Cerebellar nuclear complex (tissue), 1 donor: ENCODE measurements at regions not wholly inside any gene's neighbourhood (a gene's known extent, or its start where the extent isn't known, plus 50 kb on each side); places are given as distances from the start of the nearest gene placed in this dataset.

Source experiments
- DNase-seq, 2 experiments: peaks; one replicate each; lab custom pipeline; 2025; lab: John Stamatoyannopoulos, UW

DNA sequence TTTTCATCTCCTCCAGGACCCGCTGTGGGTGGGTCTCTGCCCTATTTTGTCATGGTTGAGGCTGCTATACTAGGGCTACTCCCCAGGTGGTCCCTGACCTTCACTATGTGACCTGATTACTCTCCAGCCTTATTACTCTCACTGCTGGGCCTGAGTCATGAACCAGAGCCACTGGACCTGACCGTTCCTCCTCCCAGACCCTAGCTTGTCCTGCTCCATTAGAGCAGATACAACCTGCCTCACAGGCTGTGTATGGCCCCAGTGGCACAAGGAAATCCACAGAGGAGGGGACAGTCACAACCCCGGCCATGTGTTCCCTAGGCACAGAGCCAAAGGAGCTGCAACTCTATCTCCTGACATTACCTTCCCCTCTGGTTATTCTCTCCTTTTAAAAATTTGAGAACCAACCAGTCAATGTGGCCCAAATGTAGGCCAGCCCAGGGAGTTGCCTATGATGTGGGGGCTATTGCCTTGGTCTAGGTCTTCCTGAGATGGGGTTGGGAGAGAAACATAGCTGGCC, 96.0 kb upstream of the FSTL4 start:
- no peak for DNase-seq

DNA sequence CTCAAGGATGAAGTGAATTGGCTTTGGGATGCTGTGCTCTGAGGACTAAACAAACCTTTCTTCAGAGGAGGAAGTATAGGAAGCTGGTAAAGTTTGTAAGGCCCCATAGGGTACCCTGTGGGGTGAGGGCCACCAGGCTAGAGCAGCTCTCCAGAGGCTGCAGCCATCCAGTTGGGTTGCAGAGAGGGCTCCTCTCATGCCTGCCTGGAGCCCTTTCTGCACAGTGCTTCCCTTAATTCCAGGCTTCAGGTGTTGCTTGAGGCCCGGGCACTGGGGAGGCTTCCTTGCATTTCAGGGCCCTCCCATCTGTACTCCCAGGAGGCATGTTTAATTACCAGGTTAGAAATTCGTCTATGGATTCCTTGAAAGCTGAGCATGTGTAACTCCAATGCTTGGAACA, 95.3 kb upstream of the FSTL4 start:
- no peak for DNase-seq

DNA sequence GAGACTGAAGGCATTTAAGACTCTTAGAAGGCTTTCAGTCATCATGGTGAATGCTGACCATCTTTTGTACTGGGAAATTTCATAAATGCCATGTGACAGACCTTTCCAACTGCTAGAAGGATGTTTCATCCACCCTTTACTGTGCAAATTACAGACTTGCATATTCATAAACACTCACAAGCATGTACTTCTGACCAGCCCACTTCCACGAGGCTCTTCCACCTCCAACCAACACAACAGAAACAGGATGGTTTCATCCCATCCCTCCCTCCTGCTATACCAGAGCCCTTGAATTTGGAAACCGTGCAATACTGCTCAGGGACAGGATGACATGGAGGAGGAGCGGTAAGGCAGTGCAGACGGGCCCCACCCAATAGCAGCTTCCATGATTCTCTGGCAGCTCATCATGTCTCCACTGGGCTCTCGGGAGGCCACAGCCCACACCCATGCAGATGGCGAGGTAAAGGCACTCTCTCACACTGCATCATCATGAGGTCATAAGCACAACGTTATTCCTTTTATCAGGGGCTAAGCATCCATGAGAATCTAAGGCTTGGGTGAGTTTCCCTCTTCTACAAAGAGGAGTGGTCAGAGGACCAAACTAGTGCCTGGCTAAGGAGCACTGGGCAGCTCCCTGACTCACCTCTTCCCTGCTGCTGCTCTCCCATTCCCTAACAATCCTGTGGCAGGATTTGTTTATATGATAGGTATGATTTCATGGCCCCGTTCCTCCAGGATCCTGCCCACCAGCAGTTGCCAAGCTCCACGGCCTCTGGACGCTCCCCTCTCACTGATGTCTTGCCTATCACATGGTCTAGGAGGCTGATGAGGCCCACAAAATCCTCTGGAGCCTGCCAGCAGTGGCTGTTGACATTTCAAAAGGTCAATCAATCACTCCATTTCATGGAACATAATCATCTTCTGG, 94.4 kb upstream of the FSTL4 start:
- no peak for DNase-seq

DNA sequence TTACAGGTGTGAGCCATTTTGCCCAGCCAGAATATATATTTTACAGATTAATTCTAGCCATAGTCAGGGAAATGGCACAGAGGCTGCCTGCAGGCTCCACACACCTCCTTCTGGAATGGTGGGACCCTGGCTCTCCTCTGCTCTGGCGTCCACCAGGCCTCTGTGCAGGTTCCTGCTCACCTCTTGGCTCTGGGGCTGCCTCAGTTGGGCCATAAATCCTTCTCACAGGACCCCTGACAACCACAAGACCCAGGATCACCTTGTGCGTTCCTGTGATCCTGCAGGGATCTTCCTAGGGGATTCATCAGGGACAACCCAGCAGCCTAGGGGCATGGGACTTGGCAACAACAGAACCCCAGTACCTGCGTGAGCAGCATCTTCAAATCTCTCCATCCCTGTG, 93.0 kb upstream of the FSTL4 start:
- DNase-seq: no peak

DNA sequence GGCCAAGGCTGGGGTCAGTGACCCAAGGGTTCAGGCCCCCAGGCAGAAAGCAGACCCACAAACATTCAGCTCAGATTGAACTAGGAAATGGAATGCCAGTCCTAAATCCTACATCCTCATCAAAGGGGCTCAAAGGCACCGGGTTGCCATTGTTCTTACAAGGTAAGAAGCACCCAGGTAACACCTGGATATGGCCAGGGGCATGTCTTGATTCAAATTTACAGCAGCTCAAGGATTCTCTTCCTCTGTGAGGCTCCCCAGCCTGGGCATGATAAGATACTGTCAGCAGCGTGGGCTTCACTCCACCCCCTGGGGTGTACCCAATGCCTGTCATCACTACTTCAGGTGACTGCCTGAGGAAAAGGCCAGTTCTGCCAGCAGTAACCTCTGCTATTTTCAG, 92.1 kb upstream of the FSTL4 start:
- no peak for DNase-seq

DNA sequence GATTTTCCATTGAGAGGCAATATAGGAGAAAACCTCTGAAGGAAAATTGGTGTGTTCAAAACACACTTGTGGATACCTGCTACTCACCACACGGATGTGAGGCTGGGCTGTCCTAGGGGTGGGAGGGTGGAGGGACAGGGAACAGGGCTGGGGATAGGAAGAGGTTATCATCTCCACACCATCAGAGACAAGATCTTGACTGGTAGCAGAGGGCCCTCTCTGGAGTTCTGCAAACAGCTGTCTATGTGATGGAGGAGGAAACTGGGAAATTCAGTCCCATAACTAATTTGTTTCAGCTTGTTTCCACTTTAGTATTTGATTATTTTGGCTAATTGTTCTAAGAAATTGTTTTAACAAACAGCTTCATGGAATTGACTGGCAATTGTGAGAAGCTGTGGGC, 91.6 kb upstream of the FSTL4 start:
- no peak for DNase-seq

DNA sequence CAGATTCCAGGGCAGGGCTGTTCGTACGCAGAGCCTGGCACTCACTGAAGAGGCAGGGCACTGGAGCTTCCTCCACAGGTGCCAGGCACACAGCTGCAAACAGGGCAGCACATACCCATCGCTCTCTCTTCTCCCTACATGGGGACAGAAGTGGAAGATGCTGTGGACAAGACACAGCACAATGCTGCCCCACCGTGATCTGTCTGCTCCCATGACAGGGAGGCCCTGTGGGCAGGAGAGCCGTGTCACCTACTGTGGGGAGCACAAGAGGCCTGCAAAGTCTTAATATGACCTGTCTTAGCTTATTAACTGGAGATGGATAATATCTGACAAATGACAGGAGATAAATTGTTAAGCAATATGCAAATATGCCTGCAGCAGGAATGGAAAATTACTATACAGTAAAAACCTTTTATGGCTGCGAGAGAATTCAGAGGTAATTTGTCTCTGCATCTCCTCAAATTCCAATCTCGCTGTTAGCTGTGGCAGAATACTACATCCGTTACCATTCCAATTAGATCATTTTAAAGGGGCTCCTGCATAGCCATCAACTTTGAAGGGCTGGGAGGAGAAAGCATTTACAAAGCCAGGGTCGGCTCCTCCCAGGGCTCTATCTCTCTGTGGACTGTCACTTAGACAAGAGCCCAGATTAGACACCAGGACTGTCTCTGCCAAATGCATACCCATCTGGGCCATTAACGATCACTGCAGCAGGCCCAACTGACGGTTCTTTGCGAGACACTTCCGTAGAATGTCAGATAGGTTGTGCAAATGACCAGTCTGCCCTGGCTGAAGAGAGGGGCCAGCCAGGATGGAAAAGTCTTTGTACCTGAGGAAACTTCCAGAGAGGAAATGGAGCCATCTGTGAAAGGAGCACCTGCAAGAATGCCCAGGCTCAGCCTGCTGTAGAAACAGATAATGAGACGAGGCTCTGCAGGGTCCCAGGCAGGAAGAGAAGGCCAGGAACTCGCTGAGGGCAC, 90.7 kb upstream of the FSTL4 start:
- DNase-seq: no peak

DNA sequence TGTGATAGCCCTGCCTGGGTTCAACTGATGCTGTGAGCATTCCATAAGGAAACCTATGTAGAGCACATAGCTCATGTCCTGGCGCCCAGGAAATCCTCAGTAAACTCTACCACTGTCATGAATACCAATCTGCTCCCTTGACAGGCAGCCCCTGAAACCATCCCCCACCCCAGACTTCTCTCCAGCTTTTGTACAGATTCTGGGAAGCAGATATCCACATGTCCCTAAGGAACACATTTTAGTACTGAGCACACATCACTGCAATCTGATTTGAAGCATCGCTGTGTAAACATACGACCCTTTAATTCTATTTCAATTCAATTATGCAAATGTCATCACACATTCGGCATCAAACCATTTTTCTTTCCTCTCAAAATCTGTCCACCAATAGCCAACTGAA, 89.5 kb upstream of the FSTL4 start:
- no peak for DNase-seq

DNA sequence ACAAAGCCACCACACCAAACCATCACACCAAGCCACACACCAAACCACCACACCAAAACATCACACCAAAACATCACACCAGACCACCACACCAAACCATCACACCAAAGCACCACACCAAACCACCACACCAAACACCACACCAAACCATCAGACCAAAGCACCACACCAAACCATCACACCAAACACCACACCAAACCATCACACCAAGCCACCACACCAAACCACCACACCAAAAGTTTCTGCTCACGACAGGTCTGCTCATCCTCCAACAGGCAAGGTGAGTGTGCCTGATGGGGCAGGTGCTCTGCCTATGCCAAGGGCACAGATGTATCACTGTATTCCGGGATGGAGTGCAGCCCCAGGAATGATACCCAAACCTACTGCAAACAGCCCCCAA, 87.9 kb upstream of the FSTL4 start:
- DNase-seq: no peak

DNA sequence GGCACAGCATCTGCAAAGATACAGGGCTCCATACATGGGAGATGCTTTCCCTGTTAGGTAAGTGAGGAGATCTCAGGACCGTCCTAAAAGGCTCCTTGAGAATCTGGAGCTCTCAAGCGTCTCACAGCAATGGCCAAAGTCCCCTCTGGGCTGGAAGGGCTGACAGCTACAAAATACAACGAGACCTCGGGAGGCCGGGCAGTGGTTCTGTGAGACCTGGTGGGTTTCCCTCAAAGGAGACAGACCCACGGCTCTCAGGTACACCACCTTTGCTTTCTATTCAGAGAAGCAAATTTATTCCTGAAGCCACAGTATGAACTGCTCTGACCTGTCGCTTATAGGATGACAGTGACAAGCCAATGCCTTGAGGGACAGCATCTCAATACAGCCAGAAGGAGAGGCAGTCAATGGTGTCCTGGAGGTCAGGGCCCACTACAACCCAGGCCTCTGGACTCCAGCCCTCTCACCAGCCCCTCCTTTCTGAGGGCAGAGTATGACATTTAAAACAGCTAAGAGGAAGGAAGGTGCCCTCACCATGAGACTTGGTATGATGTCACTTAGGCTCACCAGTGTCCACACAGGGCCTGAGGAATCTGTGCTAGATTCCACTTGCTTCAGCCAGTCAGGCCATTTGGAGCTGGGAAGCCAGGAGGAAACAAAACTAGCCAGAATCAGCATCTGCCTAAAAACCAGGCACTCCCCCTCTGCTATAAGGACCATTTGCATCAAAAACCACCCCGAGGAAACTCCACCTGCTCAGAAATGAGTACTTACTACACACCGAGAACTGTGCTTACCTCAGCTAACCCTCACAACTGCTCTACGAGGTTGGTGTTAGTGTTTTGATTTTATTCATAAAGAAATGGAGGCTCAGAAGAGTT, 86.5 kb upstream of the FSTL4 start:
- DNase-seq: no peak

DNA sequence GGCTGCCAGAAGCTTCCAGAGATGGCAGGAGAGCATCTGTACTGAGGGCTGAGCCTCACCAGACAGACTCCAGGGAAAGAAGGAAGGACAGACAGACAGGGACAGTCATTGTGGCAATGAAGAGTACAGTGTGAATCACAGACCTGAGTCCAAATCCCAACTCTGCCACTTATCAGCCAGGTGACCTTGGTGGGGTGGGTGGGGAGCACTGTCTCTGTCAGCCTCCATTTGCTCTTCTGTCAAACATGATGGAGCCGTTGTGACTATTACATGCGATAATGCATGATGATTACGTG, 85.9 kb upstream of the FSTL4 start:
- DNase-seq: no peak

DNA sequence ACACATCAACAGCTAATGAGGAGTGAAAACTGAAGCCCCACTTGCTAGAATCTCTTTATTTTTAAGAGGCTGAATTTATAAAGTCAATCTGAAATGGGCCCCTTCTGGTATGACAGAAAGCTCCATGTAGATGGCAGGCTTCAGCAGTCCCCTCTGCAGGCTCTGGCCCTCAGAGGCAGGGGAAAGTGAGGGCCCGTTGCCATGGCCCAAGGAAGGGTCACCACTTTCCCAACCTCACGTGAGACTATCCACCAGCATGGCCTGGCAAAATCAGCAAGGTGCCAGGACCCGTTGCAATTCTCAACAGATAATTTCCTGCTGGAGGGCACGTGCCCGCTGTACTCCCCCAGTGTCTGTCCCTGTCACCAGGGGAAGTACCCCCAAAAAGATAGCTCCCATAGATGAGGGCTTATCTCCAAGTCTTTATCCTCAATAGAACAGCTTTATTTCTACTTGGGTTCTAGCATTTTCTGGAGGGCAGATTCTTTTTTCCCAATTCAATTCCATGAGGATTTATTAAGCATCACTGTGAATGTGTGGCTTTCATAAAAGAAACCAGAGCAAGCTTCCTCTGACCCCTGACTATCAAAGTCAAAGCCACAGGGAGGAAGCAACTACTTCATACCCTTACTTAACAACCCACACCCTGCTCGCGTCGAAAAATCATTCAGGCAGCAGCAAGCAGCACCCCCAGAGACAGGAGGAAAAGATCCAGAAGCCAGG, 85.4 kb upstream of the FSTL4 start:
- no peak for DNase-seq

DNA sequence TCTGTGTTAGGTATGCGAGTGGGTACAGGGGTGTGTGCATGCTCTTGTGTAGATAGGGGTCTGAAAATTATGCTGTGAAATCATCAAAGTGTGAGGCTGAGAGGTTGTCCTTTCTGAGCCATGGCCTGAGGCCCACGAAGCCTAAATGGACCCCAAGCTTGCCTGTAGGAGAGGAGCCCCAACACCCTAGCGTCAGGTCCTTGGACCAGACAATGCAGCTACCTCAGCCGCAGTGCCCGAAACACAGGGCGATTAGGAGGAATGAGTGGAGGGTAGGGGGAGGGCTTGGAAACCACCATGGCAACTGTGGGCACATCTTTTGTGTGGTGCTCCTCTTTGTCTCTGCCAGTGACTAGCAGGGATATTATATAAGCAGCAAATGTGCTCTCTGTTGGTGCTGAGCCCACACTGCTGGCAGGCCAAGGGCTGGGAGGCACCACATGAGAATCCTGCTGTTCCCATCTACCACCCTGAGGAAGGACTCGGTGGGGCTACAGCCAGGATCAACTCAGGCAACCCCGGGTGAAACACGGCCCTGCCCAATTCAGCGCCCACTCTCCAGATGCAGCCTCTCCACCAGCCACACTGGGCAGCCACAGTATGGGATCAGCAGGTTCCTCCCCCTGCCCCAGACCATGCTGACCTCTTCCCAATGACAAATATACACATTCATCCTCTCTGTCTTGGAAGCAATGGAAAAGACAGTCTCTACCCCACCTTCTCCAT, 84.6 kb upstream of the FSTL4 start:
- DNase-seq: no peak

DNA sequence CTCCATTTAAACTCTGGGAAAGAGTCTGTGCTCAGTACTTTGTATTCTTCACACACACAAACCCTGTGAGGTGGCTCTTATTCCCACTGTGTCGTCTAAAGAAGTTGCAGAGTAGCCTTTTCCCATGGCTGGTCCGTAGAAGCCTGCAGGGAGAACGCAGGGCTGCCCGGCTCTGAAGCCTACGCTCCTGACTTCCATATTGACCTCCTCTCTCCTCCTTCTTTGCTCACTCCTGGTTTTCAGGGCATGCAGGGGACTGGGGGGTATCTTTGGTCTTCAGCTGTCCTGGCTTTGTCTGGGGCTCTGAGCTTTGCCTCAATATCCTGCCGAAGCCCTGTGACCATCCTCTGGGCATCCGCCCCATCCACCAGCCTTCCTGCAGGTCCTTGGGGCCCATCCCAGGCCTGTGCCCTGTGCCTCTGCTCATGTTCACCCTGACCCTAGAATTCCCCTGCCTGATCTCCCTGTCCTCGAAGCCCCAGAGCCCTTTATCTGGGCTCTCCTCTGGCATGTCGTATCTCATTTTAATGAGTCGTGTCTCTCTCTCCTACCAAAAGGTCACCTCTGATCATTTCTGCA, 83.8 kb upstream of the FSTL4 start:
- no peak for DNase-seq

DNA sequence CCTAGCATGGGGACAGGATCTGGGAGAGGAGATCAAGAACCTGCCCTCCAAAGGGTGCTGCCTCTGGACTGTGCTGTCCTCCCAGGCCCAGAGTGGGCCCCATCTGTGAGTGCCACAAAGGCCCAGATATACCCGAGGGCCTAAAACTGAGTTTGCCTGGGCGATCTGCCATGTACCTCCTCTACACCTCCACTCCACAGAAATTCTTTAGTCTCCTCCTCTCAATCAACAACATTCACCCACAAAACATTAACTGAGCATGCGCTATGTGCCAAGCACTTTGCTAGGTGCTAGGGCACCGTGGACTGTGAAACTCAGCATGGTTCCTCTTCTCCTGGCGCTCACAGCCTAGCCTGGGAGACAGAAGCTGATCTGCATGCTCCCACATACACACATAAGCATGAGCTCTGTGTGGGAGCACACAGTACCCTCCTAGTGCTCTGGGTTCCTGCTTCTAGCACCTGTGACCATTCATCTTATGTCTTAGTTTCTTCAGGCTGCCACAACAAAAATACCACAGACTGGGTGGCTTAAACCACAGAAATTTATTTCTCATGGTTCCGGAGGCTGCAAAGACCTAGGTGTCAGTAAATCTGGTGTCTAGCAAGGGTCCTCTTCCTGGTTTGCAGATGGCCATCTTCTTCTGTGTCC, 82.0 kb upstream of the FSTL4 start:
- no peak for DNase-seq

DNA sequence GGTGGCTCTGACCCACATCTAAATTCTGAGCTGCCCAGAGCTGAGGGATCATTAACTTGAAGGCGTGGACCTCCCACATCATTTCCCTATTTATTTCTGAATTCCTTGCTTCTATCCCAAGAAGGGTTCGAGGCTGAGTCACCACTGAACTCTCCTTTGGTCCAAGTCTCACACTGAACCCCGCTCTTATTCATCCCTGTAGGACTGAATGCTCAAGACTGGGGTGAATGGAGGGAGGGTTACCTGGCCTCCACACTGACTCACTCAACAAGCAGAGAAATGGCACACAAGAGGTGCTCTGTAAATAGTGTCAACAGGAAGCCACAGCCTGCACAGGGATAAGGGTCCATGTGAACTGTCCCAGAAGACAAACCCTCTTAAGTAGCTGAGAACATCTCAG, 79.1 kb upstream of the FSTL4 start:
- DNase-seq: no peak

DNA sequence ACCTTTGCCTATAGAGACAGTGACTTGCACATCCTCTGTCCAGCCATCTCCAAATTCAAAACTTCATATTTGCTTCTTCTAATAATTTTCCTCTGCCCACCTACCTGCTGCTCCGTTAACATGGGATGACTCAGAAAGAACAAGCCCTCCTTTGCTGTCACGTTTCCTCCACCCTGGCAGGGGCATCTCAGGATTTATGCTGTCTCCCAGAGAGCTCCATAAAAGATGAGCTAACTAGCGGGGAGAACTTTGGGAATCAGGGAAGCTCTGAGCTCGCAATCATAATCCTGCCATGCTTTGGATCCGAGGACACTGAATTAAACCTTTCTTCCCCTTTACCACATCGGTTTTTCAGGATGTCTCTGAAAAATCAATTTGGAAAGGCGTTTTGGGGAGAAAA, 78.4 kb upstream of the FSTL4 start:
- no peak for DNase-seq

DNA sequence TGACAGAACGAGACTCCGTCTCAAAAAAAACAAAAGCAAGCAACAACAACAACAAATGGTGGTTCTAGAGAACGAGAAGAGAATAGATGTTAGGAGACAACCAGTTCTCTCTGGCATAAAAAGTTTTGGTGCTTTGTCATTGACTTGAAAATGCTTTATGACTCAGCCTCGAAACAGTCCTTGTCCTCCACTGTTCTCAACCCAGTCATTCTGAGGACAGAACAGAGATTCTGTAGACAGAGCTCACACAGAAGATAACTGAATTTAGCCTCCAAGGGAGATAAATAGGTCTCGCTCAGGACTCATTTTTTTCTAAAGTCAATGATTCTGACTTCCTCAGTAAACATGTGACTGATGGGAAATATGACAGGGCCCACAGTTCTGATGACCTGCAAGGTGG, 76.0 kb upstream of the FSTL4 start:
- no peak for DNase-seq

DNA sequence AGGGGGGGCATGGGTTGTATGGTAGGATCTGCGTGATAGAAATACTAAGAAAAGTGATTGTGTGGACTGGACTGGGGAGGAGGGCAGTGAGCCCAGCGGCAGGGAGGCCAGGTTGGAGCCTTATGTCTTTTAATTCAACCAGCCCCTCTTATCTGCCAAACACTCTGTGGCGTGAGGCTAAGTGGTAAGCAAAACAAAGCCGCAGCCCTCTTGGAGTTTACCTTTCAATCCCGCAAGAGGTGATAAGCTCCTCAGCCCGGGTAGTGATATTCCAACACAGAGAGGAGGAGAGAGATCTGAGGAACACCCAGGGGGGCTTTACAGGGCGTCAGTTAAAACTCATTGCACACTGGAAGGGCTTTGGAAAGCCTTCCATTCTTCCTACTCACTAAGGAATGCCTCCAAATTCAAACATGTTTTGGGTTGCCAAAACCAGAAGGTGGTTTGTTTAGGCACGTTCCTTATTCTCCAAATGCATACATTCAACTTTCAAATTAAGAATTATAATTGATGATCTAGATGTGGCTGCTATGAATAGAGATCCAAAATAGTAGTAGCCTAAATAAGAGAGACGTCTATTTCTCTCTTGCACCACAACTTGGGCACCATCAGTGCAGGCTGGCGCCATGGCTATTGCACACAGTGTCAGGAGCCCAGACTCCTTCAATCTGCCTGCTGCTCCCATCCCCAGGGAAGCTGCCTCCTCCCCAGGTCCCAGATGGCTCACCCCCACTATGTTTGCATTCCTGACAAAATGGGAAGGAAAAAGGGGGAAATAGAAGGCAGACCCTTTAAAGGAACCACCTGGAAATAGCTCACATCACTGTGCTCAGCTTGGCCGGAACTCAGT, 75.1 kb upstream of the FSTL4 start:
- no peak for DNase-seq
